SH-SY5Y (cell line): ENCODE measurements at regions not wholly inside any gene's neighbourhood (a gene's known extent, or its start where the extent isn't known, plus 50 kb on each side); places are given as distances from the start of the nearest gene placed in this dataset.

ENCODE experiments used
- GATA2 ChIP-seq: IDR thresholded peaks from 2 replicates; pipeline ENCODE4 v1.6.1; 2011; ENCODE audit warnings: mild to moderate bottlenecking, low read depth, low read length
- GATA3 ChIP-seq: IDR thresholded peaks from 2 replicates; pipeline ENCODE4 v1.6.1; 2011; ENCODE audit warnings: low read depth, mild to moderate bottlenecking, low read length, moderate library complexity

GRCh38 chr20:57814529-57814928 is 104.7 kb upstream of the PMEPA1 start:
- TF ChIP-seq GATA2 = no peak
- TF ChIP-seq GATA3 = no peak
